ENCODE measurements at regions not wholly inside any gene's neighbourhood (a gene's known extent, or its start where the extent isn't known, plus 50 kb on each side); places are given as distances from the start of the nearest gene placed in this dataset.

DNA sequence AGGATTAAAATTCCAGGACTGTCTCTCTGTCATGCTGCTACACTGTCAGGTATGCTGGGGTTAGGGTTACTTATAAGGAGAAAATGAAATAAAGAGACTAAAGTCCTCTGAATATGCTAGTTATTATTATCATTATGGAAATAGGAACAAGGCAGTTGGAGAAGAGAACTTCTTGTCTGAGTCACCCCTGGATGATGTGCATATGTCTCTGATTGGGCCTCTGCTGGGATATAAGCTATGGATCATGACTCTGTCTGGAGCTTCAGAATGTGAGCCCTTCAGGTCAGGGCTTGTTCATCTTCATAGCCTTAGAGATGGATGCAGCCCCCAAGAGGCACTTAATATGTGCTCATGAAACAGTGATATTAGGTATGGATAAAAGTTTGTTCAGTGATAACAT is 569.6 kb downstream of the EPHB1 start:
- intact Hi-C loops (cut with DNase I; ENCODE audit: low total_unique reads): no loop called here
- no peak overlapping the region for H3K4me3 ChIP-seq
- no peaks in the 10 kb centered on the region for H3K36me3 ChIP-seq (ENCODE audit: low read depth, missing control alignments)
- DNase-seq: no peak
- H3K4me1 ChIP-seq: no peaks in the 10 kb centered on the region
- H3K27me3 ChIP-seq: no peaks in the 10 kb centered on the region
- TF ChIP-seq, protein P1, sequence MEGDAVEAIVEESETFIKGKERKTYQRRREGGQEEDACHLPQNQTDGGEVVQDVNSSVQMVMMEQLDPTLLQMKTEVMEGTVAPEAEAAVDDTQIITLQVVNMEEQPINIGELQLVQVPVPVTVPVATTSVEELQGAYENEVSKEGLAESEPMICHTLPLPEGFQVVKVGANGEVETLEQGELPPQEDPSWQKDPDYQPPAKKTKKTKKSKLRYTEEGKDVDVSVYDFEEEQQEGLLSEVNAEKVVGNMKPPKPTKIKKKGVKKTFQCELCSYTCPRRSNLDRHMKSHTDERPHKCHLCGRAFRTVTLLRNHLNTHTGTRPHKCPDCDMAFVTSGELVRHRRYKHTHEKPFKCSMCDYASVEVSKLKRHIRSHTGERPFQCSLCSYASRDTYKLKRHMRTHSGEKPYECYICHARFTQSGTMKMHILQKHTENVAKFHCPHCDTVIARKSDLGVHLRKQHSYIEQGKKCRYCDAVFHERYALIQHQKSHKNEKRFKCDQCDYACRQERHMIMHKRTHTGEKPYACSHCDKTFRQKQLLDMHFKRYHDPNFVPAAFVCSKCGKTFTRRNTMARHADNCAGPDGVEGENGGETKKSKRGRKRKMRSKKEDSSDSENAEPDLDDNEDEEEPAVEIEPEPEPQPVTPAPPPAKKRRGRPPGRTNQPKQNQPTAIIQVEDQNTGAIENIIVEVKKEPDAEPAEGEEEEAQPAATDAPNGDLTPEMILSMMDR (IDR thresholded peaks at IDR 0.05): no peak
- no peak for TF ChIP-seq POLR2A (IDR thresholded peaks at IDR 0.05)
- H3K27ac ChIP-seq: no peak overlapping the region
- H3K9me3 ChIP-seq: no peaks in the 10 kb centered on the region

GRCh38 chr3:135366816-135367215 is 571.8 kb downstream of the EPHB1 start:
- H3K4me1 ChIP-seq: no peaks in the 10 kb centered on the region
- intact Hi-C loops (cut with DNase I; ENCODE audit: low total_unique reads): no loop called here
- no peak for DNase-seq
- TF ChIP-seq POLR2A (IDR thresholded peaks at IDR 0.05): no peak
- TF ChIP-seq, protein P1 (IDR thresholded peaks at IDR 0.05): no peak
- no peak overlapping the region for H3K27ac ChIP-seq
- no peak overlapping the region for H3K4me3 ChIP-seq
- H3K27me3 ChIP-seq: no peaks in the 10 kb centered on the region
- 88 to 93% methylated on average over 3 of the region's 3 CpGs for WGBS, 2 donors
- no peaks in the 10 kb centered on the region for H3K36me3 ChIP-seq (ENCODE audit: low read depth, missing control alignments)
- no peaks in the 10 kb centered on the region for H3K9me3 ChIP-seq

DNA sequence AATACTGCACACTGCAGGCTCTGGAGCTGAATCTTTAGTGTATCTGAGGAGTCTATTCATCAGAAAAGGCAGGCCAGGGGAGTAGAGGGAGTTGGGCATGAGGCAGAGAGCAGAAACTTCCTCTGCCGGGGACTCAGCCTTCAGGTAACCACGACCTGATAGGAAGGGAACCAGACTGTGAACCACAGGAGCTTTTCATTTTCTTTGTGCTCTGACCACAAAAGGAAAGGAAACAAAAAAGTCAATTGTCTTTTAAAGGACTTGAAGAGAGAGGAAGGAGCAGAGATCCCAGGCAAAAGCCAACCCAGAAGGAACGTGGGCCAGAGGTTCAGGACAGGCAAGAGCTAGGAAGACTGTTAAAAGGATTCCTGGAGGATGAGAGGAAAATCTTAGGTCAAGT is 573.3 kb downstream of the EPHB1 start:
- Histone ChIP-seq H3K9me3 (no peaks in the 10 kb centered on the region), H3K27ac (no peak overlapping the region), H3K4me1 (no peaks in the 10 kb centered on the region), H3K36me3 (ENCODE audit: low read depth, missing control alignments) (no peaks in the 10 kb centered on the region), H3K4me3 (no peak overlapping the region), H3K27me3 (no peaks in the 10 kb centered on the region)
- TF ChIP-seq POLR2A (IDR thresholded peaks at IDR 0.05): no peak
- TF ChIP-seq, protein P1 (IDR thresholded peaks at IDR 0.05): no peak
- WGBS, 2 donors: 30 to 32% methylated on average over 3 of the region's 3 CpGs
- no peak for DNase-seq
- intact Hi-C loops (cut with DNase I; ENCODE audit: low total_unique reads): no loop called here

GRCh38 chr3:135368781-135369180 is 573.7 kb downstream of the EPHB1 start:
- Histone ChIP-seq H3K27me3 (no peaks in the 10 kb centered on the region), H3K9me3 (no peaks in the 10 kb centered on the region), H3K27ac (no peak overlapping the region), H3K36me3 (ENCODE audit: low read depth, missing control alignments) (no peaks in the 10 kb centered on the region), H3K4me3 (no peak overlapping the region), H3K4me1 (no peaks in the 10 kb centered on the region)
- intact Hi-C loops (cut with DNase I; ENCODE audit: low total_unique reads): no loop called here
- 63 to 70% methylated on average over 3 of the region's 3 CpGs for WGBS, 2 donors
- DNase-seq: no peak
- TF ChIP-seq POLR2A (IDR thresholded peaks at IDR 0.05): no peak
- TF ChIP-seq, protein P1 (IDR thresholded peaks at IDR 0.05): no peak

- no peak for TF ChIP-seq POLR2A (IDR thresholded peaks at IDR 0.05)
- TF ChIP-seq, protein P1 (IDR thresholded peaks at IDR 0.05): no peak
- H3K27ac ChIP-seq: no peak overlapping the region
- no peaks in the 10 kb centered on the region for H3K9me3 ChIP-seq
- H3K4me3 ChIP-seq: no peak overlapping the region
- intact Hi-C loops (cut with DNase I; ENCODE audit: low total_unique reads): no loop called here
- H3K27me3 ChIP-seq: no peaks in the 10 kb centered on the region
- no peaks in the 10 kb centered on the region for H3K36me3 ChIP-seq (ENCODE audit: low read depth, missing control alignments)
- WGBS, 2 donors: 80 to 90% methylated on average over 3 of the region's 3 CpGs
- H3K4me1 ChIP-seq: no peaks in the 10 kb centered on the region
- DNase-seq: no peak
Measured at GRCh38 chr3:135374571-135374970, 579.5 kb downstream of the EPHB1 start.
